ENCODE measurements at regions not wholly inside any gene's neighbourhood (a gene's known extent, or its start where the extent isn't known, plus 50 kb on each side); places are given as distances from the start of the nearest gene placed in this dataset.

GRCh38 chr1:57644667-57645066 is 220.8 kb upstream of the DAB1 start:
- no peak for DNase-seq (ENCODE audit: low read depth, low spot score)

GRCh38 chr1:57638239-57638638 is 214.4 kb upstream of the DAB1 start:
- no peak for DNase-seq (ENCODE audit: low read depth, low spot score)

GRCh38 chr1:57637155-57637554 is 213.3 kb upstream of the DAB1 start:
- DNase-seq (ENCODE audit: low read depth, low spot score) = no peak

- DNase-seq (ENCODE audit: low read depth, low spot score) = no peak
Observed at GRCh38 chr1:57633881-57634280, 210.0 kb upstream of the DAB1 start.

- no peak for DNase-seq (ENCODE audit: low read depth, low spot score)
Observed at GRCh38 chr1:57633056-57633455, 209.2 kb upstream of the DAB1 start.

GRCh38 chr1:57632401-57632800 is 208.5 kb upstream of the DAB1 start:
- no peak for DNase-seq (ENCODE audit: low read depth, low spot score)

- DNase-seq (ENCODE audit: low read depth, low spot score) = no peak
Observed at GRCh38 chr1:57627612-57628011, 203.8 kb upstream of the DAB1 start.

GRCh38 chr1:57623791-57624538 is 200.1 kb upstream of the DAB1 start:
- DNase-seq (ENCODE audit: low read depth, low spot score) = no peak

- no peak for DNase-seq (ENCODE audit: low read depth, low spot score)
Observed at GRCh38 chr1:57623039-57623790, 199.4 kb upstream of the DAB1 start.

GRCh38 chr1:57621776-57622175 is 197.9 kb upstream of the DAB1 start:
- DNase-seq (ENCODE audit: low read depth, low spot score) = no peak

- DNase-seq (ENCODE audit: low read depth, low spot score) = no peak
Observed at GRCh38 chr1:57620605-57621004, 196.7 kb upstream of the DAB1 start.

- no peak for DNase-seq (ENCODE audit: low read depth, low spot score)
Observed at GRCh38 chr1:57616921-57617320, 193.1 kb upstream of the DAB1 start.

GRCh38 chr1:57615956-57616355 is 192.1 kb upstream of the DAB1 start:
- DNase-seq (ENCODE audit: low read depth, low spot score) = no peak

GRCh38 chr1:57612833-57613232 is 189.0 kb upstream of the DAB1 start:
- DNase-seq (ENCODE audit: low read depth, low spot score) = no peak

- no peak for DNase-seq (ENCODE audit: low read depth, low spot score)
Observed at GRCh38 chr1:57605933-57606332, 182.1 kb upstream of the DAB1 start.

GRCh38 chr1:57603696-57604095 is 179.8 kb upstream of the DAB1 start:
- no peak for DNase-seq (ENCODE audit: low read depth, low spot score)

GRCh38 chr1:57600424-57600823 is 176.6 kb upstream of the DAB1 start:
- no peak for DNase-seq (ENCODE audit: low read depth, low spot score)

GRCh38 chr1:57599236-57599994 is 175.6 kb upstream of the DAB1 start:
- no peak for DNase-seq (ENCODE audit: low read depth, low spot score)

- DNase-seq (ENCODE audit: low read depth, low spot score) = no peak
Observed at GRCh38 chr1:57597036-57597435, 173.2 kb upstream of the DAB1 start.

- DNase-seq (ENCODE audit: low read depth, low spot score) = no peak
Observed at GRCh38 chr1:57594002-57594401, 170.1 kb upstream of the DAB1 start.

- no peak for DNase-seq (ENCODE audit: low read depth, low spot score)
Observed at GRCh38 chr1:57591842-57592241, 168.0 kb upstream of the DAB1 start.

- no peak for DNase-seq (ENCODE audit: low read depth, low spot score)
Observed at GRCh38 chr1:57590978-57591377, 167.1 kb upstream of the DAB1 start.

- no peak for DNase-seq (ENCODE audit: low read depth, low spot score)
Observed at GRCh38 chr1:57586842-57587241, 163.0 kb upstream of the DAB1 start.
